ENCODE measurements at regions not wholly inside any gene's neighbourhood (a gene's known extent, or its start where the extent isn't known, plus 50 kb on each side); places are given as distances from the start of the nearest gene placed in this dataset.
"Not testable (repeated sequence)": the region's sequence is repeated elsewhere in the genome, so short reads cannot be mapped to it uniquely, and the experiment has no call there.

DNA sequence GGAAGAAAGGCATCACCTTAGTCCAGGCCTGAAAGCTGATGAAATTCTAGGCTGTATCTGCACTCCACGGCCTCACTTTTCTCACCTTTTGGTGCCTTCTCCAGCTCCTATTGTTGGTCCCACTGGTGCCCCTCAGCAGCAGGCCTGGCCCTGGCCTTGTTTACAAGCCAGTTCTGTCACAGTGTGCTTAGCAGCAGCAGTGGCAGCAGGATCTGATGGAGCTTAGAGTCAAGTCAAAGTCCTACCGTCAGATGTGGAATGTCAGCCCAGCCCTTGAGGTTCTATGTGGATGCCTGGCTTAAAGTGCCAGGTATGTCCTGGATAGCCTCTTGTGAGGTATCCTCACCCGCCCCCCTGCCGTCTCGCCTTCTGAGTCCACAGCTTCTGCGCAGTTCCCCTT, 281.3 kb downstream of the SUCLG1 start:
- Histone ChIP-seq H3K36me3 (ENCODE audit: control insufficient read depth, insufficient read depth, low read length) (no peaks in the 10 kb centered on the region), H3K4me3 (replicated peaks; ENCODE audit: low read depth, low read length) (no peak overlapping the region), H3K27me3 (replicated peaks; ENCODE audit: control insufficient read depth, insufficient read depth, low read length) (no peaks in the 10 kb centered on the region)
- DNase-seq (ENCODE audit: extremely low read depth, insufficient read length): no peak
- TF ChIP-seq, protein P1, sequence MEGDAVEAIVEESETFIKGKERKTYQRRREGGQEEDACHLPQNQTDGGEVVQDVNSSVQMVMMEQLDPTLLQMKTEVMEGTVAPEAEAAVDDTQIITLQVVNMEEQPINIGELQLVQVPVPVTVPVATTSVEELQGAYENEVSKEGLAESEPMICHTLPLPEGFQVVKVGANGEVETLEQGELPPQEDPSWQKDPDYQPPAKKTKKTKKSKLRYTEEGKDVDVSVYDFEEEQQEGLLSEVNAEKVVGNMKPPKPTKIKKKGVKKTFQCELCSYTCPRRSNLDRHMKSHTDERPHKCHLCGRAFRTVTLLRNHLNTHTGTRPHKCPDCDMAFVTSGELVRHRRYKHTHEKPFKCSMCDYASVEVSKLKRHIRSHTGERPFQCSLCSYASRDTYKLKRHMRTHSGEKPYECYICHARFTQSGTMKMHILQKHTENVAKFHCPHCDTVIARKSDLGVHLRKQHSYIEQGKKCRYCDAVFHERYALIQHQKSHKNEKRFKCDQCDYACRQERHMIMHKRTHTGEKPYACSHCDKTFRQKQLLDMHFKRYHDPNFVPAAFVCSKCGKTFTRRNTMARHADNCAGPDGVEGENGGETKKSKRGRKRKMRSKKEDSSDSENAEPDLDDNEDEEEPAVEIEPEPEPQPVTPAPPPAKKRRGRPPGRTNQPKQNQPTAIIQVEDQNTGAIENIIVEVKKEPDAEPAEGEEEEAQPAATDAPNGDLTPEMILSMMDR (IDR thresholded peaks at IDR 0.05; ENCODE audit: insufficient read depth, low read length, poor library complexity, severe bottlenecking): no peak

DNA sequence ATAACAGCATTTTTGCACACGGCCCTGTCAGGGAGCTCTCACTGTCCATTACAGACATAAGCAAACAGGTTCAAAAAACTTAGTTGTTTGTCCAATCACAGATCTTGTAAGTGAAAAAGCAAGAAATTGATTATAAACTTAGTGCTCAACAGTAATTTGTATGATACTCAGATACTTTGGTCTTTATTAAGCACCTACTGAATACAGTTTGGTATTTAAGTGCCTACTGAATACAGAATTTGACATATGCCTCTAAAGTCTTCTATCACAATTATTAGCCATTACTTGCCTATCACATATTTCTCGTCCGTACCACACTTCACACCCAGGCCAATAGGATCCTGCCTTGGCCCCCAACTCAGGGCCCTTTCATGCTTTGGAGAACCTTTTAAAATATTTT, 283.1 kb downstream of the SUCLG1 start:
- TF ChIP-seq, protein P1 (IDR thresholded peaks at IDR 0.05; ENCODE audit: insufficient read depth, low read length, poor library complexity, severe bottlenecking): no peak

DNA sequence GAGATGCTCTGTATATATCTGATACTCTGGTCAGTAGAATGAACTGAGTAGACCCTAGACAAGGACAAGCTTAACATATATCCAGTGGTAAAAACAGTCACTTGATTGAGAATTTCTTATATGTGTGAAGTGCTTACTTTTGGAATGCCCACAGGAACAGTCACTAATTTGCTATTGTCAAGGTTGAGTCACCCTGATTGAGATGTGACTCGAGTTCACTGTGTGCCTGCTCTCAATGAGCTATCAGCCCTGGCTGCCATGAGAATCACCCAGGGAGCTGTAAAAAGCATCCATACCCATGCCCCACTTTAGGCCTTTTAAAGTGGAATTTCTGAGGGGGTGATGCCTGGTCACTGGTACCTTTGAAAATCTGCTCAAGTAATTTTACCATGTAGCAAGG, 283.7 kb downstream of the SUCLG1 start:
- H3K27me3 ChIP-seq (replicated peaks; ENCODE audit: control insufficient read depth, insufficient read depth, low read length): no peaks in the 10 kb centered on the region
- no peaks in the 10 kb centered on the region for H3K36me3 ChIP-seq (ENCODE audit: control insufficient read depth, insufficient read depth, low read length)
- no peak for DNase-seq (ENCODE audit: extremely low read depth, insufficient read length)
- TF ChIP-seq, protein P1 (IDR thresholded peaks at IDR 0.05; ENCODE audit: insufficient read depth, low read length, poor library complexity, severe bottlenecking): no peak
- H3K4me3 ChIP-seq (replicated peaks; ENCODE audit: low read depth, low read length): no peak overlapping the region

More for the DNA sequence above, 283.1 kb downstream of the SUCLG1 start:
- DNase-seq (ENCODE audit: extremely low read depth, insufficient read length): no peak
- Histone ChIP-seq H3K4me3 (replicated peaks; ENCODE audit: low read depth, low read length) (no peak overlapping the region), H3K27me3 (replicated peaks; ENCODE audit: control insufficient read depth, insufficient read depth, low read length) (no peaks in the 10 kb centered on the region), H3K36me3 (ENCODE audit: control insufficient read depth, insufficient read depth, low read length) (no peaks in the 10 kb centered on the region)

DNA sequence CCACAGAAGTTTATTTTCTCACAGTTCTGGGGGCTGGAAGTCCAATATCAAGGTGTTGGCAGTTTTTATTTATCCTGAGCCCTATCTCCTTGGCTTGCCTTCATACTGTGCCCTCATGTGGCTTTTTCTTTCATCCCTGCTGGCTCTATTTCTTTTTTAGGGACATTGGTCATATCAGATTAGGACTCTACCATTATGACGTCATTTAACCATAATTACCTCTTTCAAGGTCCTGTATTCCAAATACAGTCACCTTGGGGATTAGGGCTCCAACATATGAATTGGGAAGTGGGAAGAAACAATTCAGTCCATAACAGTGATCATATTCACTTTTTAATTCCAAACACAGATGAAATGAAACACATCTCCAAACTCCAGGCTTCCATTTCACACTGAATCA, 286.0 kb downstream of the SUCLG1 start:
- H3K27me3 ChIP-seq (replicated peaks; ENCODE audit: control insufficient read depth, insufficient read depth, low read length): no peaks in the 10 kb centered on the region
- DNase-seq (ENCODE audit: extremely low read depth, insufficient read length): no peak
- H3K4me3 ChIP-seq (replicated peaks; ENCODE audit: low read depth, low read length): no peak overlapping the region
- TF ChIP-seq, protein P1 (IDR thresholded peaks at IDR 0.05; ENCODE audit: insufficient read depth, low read length, poor library complexity, severe bottlenecking): no peak
- no peaks in the 10 kb centered on the region for H3K36me3 ChIP-seq (ENCODE audit: control insufficient read depth, insufficient read depth, low read length)

DNA sequence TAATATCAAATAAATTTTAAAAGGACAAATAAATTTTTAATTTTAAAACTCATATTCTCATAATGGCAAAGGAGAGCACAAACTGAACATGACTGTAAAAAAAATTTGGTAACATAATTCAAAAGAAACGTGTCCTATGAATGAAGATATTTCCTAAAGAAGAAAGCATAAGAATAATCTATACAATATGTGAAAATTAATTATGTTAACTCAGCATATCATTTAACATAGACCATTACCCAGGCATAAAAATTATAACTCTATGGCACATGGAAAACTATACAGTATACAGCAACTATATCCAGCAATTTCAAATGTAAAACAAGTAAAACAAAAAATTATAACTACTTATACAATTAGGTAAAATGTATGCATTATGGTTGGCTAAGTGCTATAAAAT, 288.1 kb downstream of the SUCLG1 start:
- H3K27me3 ChIP-seq (replicated peaks; ENCODE audit: control insufficient read depth, insufficient read depth, low read length): no peaks in the 10 kb centered on the region
- DNase-seq (ENCODE audit: extremely low read depth, insufficient read length): no peak
- H3K36me3 ChIP-seq (ENCODE audit: control insufficient read depth, insufficient read depth, low read length): no peaks in the 10 kb centered on the region
- TF ChIP-seq, protein P1 (IDR thresholded peaks at IDR 0.05; ENCODE audit: insufficient read depth, low read length, poor library complexity, severe bottlenecking): no peak
- no peak overlapping the region for H3K4me3 ChIP-seq (replicated peaks; ENCODE audit: low read depth, low read length)

DNA sequence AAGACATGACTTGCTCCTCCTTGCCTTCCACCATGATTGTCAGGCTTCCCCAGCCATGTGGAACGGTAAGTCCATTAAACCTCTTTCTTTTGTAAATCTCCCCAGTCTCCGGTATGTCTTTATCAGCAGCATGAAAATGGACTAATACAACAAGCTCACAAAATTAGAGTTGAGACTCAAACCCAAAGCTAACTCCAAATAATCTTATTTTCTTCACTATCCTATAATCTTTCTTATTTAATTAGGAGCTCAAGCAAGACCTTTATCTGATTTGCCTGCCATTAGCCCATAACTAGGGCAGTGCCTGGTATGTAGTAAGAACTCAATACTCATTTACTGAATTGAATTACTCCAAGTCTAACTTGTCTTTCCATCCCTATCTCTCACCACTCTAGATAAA, 289.2 kb downstream of the SUCLG1 start:
- TF ChIP-seq, protein P1 (IDR thresholded peaks at IDR 0.05; ENCODE audit: insufficient read depth, low read length, poor library complexity, severe bottlenecking): no peak
- Histone ChIP-seq H3K27me3 (replicated peaks; ENCODE audit: control insufficient read depth, insufficient read depth, low read length) (no peaks in the 10 kb centered on the region), H3K36me3 (ENCODE audit: control insufficient read depth, insufficient read depth, low read length) (no peaks in the 10 kb centered on the region), H3K4me3 (replicated peaks; ENCODE audit: low read depth, low read length) (no peak overlapping the region)
- no peak for DNase-seq (ENCODE audit: extremely low read depth, insufficient read length)

DNA sequence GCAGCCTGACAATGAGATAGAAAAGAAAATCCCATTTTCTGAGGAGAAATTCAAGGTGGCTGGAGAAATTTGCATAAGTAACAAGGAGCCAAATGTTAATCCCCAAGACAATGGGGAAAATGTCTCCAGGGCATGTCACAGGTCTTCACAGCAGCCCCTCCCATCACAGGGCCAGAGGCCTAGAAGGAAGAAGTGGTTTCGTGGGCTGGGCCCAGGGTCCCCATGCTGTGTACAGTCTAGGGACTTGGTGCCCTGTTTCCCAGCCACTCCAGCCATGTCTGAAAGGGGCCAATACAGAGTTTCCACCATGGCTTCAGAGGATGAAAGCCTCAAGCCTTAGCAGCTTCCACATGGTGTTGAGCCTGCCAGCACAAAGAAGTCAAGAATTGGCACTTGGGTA, 290.5 kb downstream of the SUCLG1 start:
- DNase-seq (ENCODE audit: extremely low read depth, insufficient read length); H3K27me3 ChIP-seq (replicated peaks; ENCODE audit: control insufficient read depth, insufficient read depth, low read length); H3K36me3 ChIP-seq (ENCODE audit: control insufficient read depth, insufficient read depth, low read length); H3K4me3 ChIP-seq (replicated peaks; ENCODE audit: low read depth, low read length): not testable (repeated sequence)
